IMR-90 (cell line): ENCODE measurements at regions not wholly inside any gene's neighbourhood (a gene's known extent, or its start where the extent isn't known, plus 50 kb on each side); places are given as distances from the start of the nearest gene placed in this dataset.

ENCODE experiments used
- ATAC-seq: fragments of 200-7000 bp; cut with Tn5 transposase; 2 replicates; pipeline ENCODE4 v1.9.1; 2020; ENCODE audit warnings: low read depth, mild to moderate bottlenecking, moderate library complexity
- BruUV-seq: library from RNA; stranded (reverse); fragments of 400-500 nt; replicated peaks from 2 replicates; lab custom pipeline; 2021; lab: Mats Ljungman, UMichigan
- CTCF ChIA-PET: fragments of 300-600 bp; formaldehyde crosslinking; extraction: SDS; loops from one replicate; lab custom pipeline; 2021; ENCODE audit warnings: antibody characterized with exemption; lab: Yijun Ruan, JAX
- POLR2A ChIA-PET: fragments of 300-600 bp; sonication (Branson Sonifier 250); formaldehyde crosslinking; loops from one replicate; lab custom pipeline; 2022; ENCODE audit warnings: antibody characterized with exemption; ENCODE audit not compliant: unreplicated experiment; lab: Charles Lee
- DNase-seq: peaks from one replicate; pipeline ENCODE4 v3.0.0; 2013
- H2AFZ ChIP-seq: replicated peaks from 2 replicates; pipeline ENCODE3; 2013; ENCODE audit warnings: low read length, mild to moderate bottlenecking; ENCODE audit not compliant: poor library complexity
- H2AK5ac ChIP-seq: 2 replicates; pipeline ENCODE4 v1.6.1; 2013; ENCODE audit warnings: low read depth, low read length, inconsistent platforms
- H2AK9ac ChIP-seq: replicated peaks from 2 replicates; pipeline ENCODE3; 2013; ENCODE audit warnings: mild to moderate bottlenecking, low read depth, low read length, moderate library complexity; ENCODE audit not compliant: poor library complexity
- H2BK120ac ChIP-seq: 2 replicates; pipeline ENCODE4 v1.6.1; 2013; ENCODE audit warnings: low read depth, low read length, inconsistent platforms
- H2BK15ac ChIP-seq: 3 replicates; pipeline ENCODE4 v1.6.1; 2013; ENCODE audit warnings: low read depth, low read length, inconsistent platforms
- H2BK20ac ChIP-seq: 2 replicates; pipeline ENCODE4 v1.6.1; 2013; ENCODE audit warnings: low read depth, mild to moderate bottlenecking, inconsistent platforms, low read length, moderate library complexity
- H2BK5ac ChIP-seq: 2 replicates; pipeline ENCODE4 v1.6.1; 2013; ENCODE audit warnings: mild to moderate bottlenecking, low read depth, low read length, inconsistent platforms; ENCODE audit not compliant: poor library complexity, severe bottlenecking
- H3K14ac ChIP-seq: replicated peaks from 2 replicates; pipeline ENCODE4 v1.6.1; 2013; ENCODE audit warnings: low read depth, low read length, inconsistent platforms
- H3K18ac ChIP-seq: 2 replicates; pipeline ENCODE4 v1.6.1; 2013; ENCODE audit warnings: low read depth, low read length, control low read depth
- H3K23ac ChIP-seq: 2 replicates; pipeline ENCODE4 v1.6.1; 2013; ENCODE audit warnings: low read depth, low read length, inconsistent platforms
- H3K27ac ChIP-seq: 2 replicates; pipeline ENCODE4 v1.5.1; 2013; ENCODE audit warnings: mild to moderate bottlenecking, control low read depth, low read length; ENCODE audit not compliant: insufficient read depth
- H3K27me3 ChIP-seq: 2 replicates; pipeline ENCODE4 v1.6.1; 2013; ENCODE audit warnings: low read length; ENCODE audit not compliant: control insufficient read depth, insufficient read depth
- H3K36me3 ChIP-seq: 2 replicates; pipeline ENCODE4 v1.6.1; 2013; ENCODE audit warnings: low read length, mixed read lengths; ENCODE audit not compliant: control insufficient read depth, insufficient read depth
- H3K4ac ChIP-seq: 2 replicates; pipeline ENCODE4 v1.6.1; 2013; ENCODE audit warnings: low read depth, low read length, inconsistent platforms
- H3K4me1 ChIP-seq: 2 replicates; pipeline ENCODE4 v1.6.1; 2013; ENCODE audit warnings: low read length, mixed read lengths; ENCODE audit not compliant: control insufficient read depth, insufficient read depth
- H3K4me2 ChIP-seq: 2 replicates; pipeline ENCODE4 v1.6.1; 2013; ENCODE audit warnings: low read depth, mild to moderate bottlenecking, control low read depth, low read length, moderate library complexity
- H3K4me3 ChIP-seq: 2 replicates; pipeline ENCODE4 v1.5.1; 2013; ENCODE audit warnings: low read depth, mild to moderate bottlenecking, control low read depth, low read length, moderate library complexity; ENCODE audit not compliant: insufficient read depth
- H3K56ac ChIP-seq: 2 replicates; pipeline ENCODE4 v1.6.1; 2013; ENCODE audit warnings: low read length, inconsistent platforms; ENCODE audit not compliant: insufficient read depth; ENCODE audit errors: extremely low read depth
- H3K79me1 ChIP-seq, 2 experiments: 2 replicates each; pipeline ENCODE4 v1.6.1; 2013; ENCODE audit warnings: low read length in 2 of 2, inconsistent platforms in 1 of 2, low read depth in 1 of 2
- H3K9ac ChIP-seq: 2 replicates; pipeline ENCODE4 v1.6.1; 2013; ENCODE audit warnings: low read depth, low read length, control low read depth
- H3K9me1 ChIP-seq: 2 replicates; pipeline ENCODE4 v1.6.1; 2013; ENCODE audit warnings: low read length, inconsistent platforms; ENCODE audit not compliant: insufficient read depth
- H3K9me3 ChIP-seq: 2 replicates; pipeline ENCODE4 v1.6.1; 2013; ENCODE audit warnings: low read length; ENCODE audit not compliant: control insufficient read depth, insufficient read depth
- H4K20me1 ChIP-seq: 2 replicates; pipeline ENCODE4 v1.6.1; 2013; ENCODE audit warnings: low read length, inconsistent platforms; ENCODE audit not compliant: insufficient read depth
- H4K5ac ChIP-seq: 2 replicates; pipeline ENCODE4 v1.6.1; 2013; ENCODE audit warnings: mild to moderate bottlenecking, low read depth, low read length, control low read depth
- H4K8ac ChIP-seq, 2 experiments: 2 replicates each; pipeline ENCODE4 v1.6.1; 2013; ENCODE audit warnings: low read depth in 2 of 2, low read length in 2 of 2, control low read depth in 1 of 2, inconsistent platforms in 1 of 2
- H4K91ac ChIP-seq: 2 replicates; pipeline ENCODE4 v1.6.1; 2013; ENCODE audit warnings: low read depth, low read length, inconsistent platforms; ENCODE audit not compliant: insufficient read depth
- USF2 ChIP-seq: fragments of 150-350 bp; IDR thresholded peaks from 2 replicates; pipeline ENCODE4 v1.6.1; 2017; ENCODE audit warnings: mild to moderate bottlenecking, antibody characterized with exemption, low read length, low read depth
- WGBS, 2 experiments: methylation state at CpG; one replicate each; pipeline versions ENCODE4 v1.1.5 to v1.1.7; 2013; ENCODE audit warnings: missing lambda C conversion rate in 2 of 2; ENCODE audit not compliant: insufficient read length in 1 of 2; ENCODE audit errors: extremely low coverage in 2 of 2; 5-methylcytosine and 5-hydroxymethylcytosine counted together
- dilution Hi-C: fragments of 300-500 bp; cut with HindIII; formaldehyde crosslinking; loops from one replicate; pipeline ENCODE4 v1.14.3; 2018; ENCODE audit warnings: low sequenced_read_pairs; ENCODE audit not compliant: unreplicated experiment
- in situ Hi-C: fragments of 300-500 bp; cut with MboI; formaldehyde crosslinking; loops from 3 replicates; pipeline ENCODE4 v1.14.3; 2019; ENCODE audit warnings: low sequenced_read_pairs, inconsistent platforms, mixed read lengths
- intact Hi-C: fragments of 100-400 bp; cut with micrococcal nuclease; formaldehyde crosslinking; loops from 2 replicates; pipeline ENCODE4 v1.10.0; 2022

DNA sequence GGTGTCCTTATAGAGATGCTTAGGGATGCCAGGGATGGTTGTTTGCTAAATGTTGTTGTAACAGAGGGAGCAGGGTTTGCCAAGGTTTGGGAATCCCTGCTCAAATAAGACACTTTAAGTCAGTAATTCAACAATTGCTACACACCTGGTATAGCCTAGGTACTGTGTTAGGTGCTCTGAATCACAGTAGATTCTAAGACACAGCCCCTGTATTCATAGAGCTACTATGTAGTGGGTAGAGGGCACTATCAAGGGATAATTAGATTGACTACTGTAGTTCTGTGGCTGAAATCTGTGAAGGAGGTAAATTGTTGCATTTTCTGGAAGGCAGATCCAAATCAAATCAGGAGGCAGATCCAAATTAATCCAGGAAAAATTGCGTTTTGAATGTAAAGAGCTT, 149.2 kb downstream of the C12orf75 start:
- H3K4me2 ChIP-seq: no peak overlapping the region
- no peak for TF ChIP-seq USF2

More for the DNA sequence above, 149.2 kb downstream of the C12orf75 start:
- Histone ChIP-seq H4K5ac (no peak overlapping the region), H2BK15ac (no peak overlapping the region), H3K14ac (no peak overlapping the region), H2AK5ac (no peak overlapping the region), H3K4me3 (no peak overlapping the region), H4K91ac (no peak overlapping the region), H4K20me1 (no peaks in the 10 kb centered on the region), H3K4ac (no peak overlapping the region), H3K4me1 (peaks cover 1% of the 10 kb centered on the region; the same call in 1 of the 2 replicates), H3K27me3 (no peaks in the 10 kb centered on the region), H2BK5ac (no peak overlapping the region), H3K36me3 (no peaks in the 10 kb centered on the region), H3K56ac (no peak overlapping the region), H3K23ac (no peak overlapping the region), H3K9me1 (0 out of 2 replicates have a peak, but pooled peaks cover 4% of the 10 kb centered on the region), H3K79me1 (no peaks in the 10 kb centered on the region), H2AFZ (no peak overlapping the region), H2BK120ac (no peak overlapping the region), H3K18ac (no peak overlapping the region), H4K8ac (no peak overlapping the region), H3K9ac (no peak overlapping the region), H2BK20ac (no peak overlapping the region), H2AK9ac (no peak overlapping the region), H3K9me3 (no peaks in the 10 kb centered on the region), H3K27ac (no peak overlapping the region)
- POLR2A ChIA-PET: no interaction called here
- CTCF ChIA-PET: interaction anchor here (1.2 kb wide), 1 partner anchor 11 kb away, joined by 4 read pairs; no protein-coding TSS in a partner anchor
- DNase-seq (no peak), ATAC-seq (no peak)
- intact Hi-C loops (no loop called here), in situ Hi-C loops (no loop called here), dilution Hi-C loops (no loop called here)
- BruUV-seq: no TSS peak
- no CpG with 5 or more reads among the region's 1 CpG for WGBS, 2 experiments
